HG03354 (cell line): ENCODE measurements at regions not wholly inside any gene's neighbourhood (a gene's known extent, or its start where the extent isn't known, plus 50 kb on each side); places are given as distances from the start of the nearest gene placed in this dataset.

Source experiments
- ATAC-seq: cut with Tn5 transposase; IDR thresholded peaks from one replicate; pipeline ENCODE4 v1.9.1; 2021; ENCODE audit warnings: mild to moderate bottlenecking; ENCODE audit not compliant: unreplicated experiment, poor library complexity, severe bottlenecking

DNA sequence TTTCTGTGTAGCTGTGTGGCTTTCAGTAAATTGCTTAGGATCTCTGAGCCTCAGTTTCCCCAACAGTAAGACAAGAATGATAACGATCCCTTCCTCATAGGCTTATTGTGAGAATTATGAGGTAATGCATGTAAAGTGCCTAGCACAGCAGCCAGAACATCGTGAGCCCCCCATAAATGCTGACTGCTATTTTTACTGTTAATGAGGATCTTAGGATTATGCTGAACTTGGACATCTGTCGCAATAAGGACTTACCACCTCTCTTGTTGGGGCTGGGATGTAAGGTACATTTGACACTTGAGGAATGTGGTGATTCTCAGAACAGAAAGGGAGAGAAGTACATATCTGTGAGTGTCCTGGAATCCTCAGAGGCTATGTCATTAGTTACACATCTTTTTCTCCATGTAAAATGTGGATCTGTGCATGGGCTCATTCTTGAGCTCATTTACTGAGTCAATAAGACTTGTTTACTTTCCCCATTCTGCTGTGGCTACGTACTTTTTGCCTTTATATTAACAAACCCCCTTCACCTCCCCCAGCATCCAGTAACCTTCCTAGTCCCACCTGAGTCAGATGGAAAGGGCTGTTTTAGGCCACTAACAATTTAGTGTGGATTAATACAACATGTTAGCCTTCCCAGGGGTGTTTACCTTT, 64.4 kb upstream of the PLEKHG1 start:
- ATAC-seq = no peak

DNA sequence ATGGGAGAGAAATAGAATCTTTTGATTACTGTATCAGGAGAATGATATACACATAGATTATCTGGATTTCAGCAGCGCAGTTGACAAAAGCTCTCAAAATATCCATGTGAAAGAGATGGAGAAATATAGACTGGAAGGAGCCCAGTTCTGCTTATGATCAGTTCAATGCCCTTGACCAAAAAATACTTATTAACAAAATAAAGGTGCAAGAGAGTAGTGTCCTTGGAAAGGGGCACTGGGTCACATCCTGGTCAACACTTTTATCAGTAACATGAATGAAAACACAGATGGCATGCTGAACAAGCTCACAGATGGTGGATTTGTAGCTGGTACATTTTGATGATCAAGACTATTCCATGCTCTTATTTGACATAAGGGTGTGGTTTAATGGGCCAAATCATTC, 63.9 kb upstream of the PLEKHG1 start:
- no peak for ATAC-seq

DNA sequence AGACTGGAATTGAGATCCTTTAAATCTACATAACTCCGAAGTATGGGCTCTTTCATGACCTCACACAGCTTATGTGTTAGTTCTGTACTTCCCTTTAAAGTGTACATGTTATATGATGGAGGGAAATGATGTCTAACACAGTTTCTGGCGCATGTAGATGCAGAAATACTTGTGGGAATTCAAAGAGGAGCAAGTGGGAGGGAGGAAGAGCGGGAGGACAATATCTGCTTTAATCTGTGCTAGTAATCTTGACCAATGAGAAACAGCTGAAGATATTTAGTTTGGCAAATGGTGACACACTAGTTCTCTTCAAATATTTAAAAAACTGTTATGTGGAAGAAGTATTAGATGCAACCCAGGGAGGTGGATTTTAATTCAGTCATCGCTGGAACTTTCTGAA, 62.9 kb upstream of the PLEKHG1 start:
- ATAC-seq = no peak

DNA sequence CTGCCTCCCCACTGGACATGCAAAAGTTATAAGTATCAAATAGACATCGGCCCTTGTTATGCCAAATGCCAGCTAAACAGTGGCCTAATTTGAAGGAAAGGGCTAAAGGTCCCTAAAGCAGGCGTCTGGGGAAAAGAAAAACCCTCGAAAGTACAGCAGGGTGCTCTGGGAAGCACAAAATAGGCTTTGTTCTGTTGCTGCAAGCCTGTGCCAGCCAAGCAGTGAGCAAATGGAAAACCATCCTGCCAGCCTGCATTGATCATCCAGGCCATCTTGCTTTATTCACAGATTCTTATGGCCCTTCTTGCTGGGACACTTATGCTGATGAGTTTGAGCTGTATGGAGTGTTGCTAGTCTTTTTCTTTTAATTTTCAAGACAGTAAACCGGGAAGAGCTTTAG, 62.2 kb upstream of the PLEKHG1 start:
- no peak for ATAC-seq

DNA sequence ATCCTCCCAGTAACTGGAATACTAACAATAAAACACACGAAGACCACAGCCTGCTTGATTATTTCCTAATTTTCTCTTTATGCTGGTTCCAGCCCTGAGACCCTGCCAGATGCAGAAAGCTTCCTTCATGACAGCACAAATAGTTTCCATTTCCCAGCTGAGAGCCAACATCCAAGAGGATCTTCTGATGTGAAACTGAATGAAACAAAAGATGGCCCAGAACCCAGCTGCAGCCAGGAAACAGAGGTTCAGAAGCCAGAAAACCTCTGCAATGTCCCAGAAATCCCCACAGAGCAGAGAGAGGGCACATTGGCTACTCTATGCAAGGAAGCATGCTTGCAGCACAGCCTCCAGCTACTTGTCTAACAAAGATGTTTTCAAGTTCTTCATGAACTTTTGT, 61.8 kb upstream of the PLEKHG1 start:
- no peak for ATAC-seq

DNA sequence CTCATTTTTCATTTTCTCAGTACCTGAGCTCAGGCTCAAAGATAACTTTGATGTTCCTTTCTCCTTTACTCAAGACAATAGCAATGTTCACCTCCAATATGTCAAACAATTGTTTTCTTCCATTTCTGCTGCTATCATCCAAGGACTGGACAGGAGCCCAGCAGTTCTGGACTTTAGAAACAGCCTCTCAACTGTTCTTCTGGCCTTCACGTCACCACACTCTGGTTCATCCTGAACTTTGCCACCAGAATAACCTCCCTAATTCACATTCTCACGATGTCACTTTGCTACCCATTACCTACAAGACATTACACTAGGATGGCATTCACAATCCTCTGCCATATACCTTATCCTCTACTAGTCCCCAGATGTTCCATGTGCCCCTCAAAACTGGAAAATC, 60.6 kb upstream of the PLEKHG1 start:
- ATAC-seq = no peak

DNA sequence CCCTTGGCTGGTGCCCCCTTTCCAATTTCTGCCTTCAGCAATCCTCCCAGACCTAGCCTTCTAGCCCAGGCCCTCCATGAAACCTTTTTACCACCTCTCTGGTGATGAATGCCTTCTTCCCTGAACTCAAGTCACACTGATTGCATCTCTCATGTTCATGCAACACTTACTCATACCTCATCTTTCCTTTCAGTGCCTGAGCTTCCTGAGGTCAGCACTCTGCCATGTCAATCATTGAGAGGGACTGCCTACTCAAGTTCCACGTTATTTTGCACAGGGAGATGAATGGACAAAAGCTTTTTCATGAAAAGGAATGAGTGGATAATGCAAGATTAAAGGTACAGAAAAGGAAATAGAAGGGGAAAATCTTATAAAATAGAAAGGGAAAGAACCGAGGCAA, 60.1 kb upstream of the PLEKHG1 start:
- ATAC-seq = no peak

DNA sequence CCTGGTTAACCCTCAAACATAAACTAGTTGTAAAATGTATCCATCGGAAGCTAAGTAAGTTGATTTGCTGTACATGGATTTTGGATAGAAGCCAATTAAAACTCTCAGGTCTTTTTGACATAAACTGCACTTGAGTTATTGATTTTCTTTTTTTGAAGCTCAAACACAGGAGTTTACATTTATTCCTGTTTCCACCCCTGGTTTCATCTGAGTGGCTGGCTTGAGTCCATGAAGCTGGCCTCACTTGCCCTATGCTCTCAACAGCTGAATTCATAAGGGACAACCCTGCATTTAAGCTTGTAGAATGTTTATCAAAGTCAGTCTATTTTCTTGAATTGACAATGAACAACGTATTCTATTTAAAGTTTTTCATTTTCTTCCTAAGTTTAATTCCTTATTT, 58.1 kb upstream of the PLEKHG1 start:
- no peak for ATAC-seq

DNA sequence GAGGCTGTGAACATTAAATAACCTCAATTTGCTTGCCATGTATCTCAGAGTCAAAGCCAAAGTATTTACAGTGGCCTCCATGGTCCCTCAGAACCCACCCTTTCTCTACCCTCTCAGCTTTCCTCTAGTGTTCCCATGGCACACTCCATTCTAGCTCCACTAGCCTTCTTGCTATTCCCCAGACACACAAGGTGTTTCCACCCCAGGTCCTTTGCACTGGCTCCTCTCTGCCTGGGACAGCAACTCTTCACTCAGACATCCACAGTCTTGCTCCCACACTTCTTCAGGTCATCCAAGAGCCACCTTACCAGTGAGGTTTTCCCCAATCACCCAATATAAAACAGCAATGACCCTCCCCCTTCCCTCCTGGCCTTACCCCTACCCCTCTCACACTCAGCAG, 56.5 kb upstream of the PLEKHG1 start:
- ATAC-seq = no peak

DNA sequence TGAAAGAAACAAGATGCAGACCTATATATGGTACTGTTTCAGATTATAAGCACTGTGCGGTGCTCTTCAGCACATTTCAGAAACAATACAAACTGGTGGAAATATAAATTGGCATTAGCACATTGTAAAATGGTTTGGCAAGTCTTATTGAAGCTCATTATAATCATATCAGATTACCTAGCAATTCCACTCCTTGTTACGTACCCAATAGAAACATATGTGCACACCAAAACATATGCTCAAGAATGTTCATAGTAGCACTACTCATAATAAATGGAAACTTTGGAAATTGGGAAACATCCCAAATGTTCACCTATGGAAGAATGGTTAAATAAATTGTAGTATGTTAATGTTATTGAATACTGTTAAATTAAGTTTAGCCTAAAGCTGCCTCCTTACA, 54.9 kb upstream of the PLEKHG1 start:
- ATAC-seq = no peak

DNA sequence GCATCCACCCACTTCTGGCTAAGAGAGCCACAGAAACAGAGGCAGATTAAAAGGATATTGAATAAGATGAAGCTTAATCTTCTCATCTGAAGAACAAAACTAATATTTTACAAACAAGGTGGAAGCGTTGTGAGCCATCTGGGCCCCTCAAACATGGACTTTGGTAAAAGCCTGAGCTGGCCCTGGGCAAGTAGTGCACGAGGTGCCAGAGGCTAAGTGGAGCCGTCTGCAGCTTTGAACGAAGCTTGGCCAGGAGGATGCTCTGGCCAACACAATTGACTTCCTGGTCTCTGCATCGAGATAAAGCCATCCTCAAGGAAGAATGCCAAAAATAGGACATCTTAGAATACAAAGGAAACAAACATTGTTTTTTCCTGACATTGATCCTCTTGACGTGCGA, 53.2 kb upstream of the PLEKHG1 start:
- ATAC-seq = no peak

DNA sequence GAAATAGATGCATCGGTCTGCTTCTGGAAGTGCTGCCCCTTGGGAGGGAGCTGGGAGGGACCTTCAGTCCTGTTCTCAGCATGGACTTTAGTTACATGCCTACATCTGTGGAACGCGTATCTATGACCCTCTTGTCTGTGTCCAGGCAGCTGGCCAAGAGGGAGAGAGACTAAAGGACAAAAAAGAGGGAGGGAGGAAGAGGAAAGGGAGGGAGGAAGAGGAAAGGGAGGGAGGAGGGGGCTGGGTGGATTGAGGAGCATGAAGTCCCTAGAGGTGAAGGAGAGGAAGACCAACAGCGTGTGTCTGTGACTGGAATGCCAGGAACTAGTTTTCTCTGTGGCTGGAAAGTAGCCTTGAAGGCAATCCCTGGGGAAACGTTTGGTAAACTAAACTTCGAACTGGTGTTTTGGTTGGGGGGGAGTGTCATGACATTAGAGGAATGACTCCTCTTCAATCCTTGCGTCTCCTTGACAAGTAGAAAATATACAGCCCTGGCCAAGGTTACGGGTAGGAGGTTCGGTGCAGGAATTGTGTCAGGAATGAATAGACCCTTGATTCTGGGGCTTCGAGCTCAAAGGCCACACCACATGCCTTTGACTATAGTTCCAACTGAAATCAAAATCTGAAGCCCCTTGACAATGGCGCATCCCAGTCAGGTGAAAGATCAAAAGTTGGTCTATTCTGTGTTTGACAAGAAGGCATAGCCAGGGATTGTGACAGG, 52.0 kb upstream of the PLEKHG1 start:
- no peak for ATAC-seq

DNA sequence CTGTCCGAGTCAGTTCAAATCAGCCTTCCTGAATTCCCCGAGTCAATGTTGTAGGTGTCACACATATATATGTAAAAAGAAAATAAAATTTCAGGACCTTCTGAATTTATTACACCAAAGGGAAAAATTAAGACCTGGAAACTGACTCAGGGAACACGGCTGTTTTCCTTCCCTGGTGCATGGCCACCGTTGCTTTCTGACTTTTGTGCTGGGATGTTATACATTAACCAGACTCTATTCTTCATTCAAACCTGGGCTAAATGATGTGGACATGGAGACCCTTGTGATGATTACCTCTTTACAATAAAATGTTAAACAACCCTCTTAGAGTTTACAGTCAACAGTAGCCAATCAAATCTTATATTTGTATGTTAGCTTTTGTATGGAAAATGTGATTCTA, 51.4 kb upstream of the PLEKHG1 start:
- no peak for ATAC-seq

DNA sequence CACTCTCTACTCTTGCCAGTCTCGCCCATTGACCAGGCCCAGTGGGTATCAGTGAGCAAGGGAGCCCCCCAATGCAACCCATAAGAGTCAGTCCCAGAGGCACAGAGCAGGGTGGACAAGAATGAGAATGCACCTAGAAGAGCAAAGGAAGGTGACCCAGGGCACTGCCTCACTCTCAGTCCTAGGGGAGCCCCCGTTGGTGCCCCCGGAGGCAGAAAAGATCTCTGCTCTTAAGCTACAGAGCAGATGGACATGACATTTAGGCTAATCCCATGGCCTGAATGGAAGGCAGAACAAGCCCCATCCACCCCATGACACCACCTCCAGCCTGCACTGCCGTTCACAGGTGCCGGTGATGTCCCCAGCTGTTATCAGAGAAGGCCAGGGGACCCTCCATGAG, 50.7 kb upstream of the PLEKHG1 start:
- ATAC-seq = no peak

DNA sequence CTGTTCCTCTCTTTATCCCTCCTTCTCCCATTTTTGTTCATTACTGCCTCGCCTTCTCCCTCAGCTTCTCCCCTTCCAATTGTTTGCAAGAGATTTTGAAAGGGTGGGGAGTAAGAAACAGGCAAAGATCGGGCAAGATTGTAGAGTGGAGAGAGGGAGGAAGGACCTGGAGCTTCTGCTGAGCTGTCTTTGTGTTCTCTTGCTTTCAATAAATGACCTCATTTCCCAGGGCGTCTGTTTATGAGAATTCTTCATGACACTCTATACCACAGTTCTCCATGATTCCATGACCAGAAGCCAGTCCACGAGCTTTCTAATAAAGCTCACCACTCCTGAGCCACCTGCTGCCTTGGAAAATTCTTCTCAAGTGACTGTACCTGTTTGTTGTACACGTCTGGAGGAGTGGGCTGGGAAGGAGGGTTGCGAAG, 50.0 kb upstream of the PLEKHG1 start:
- ATAC-seq = no peak
